Central memory CD8-positive, alpha-beta T cell (primary cell): ENCODE measurements at regions not wholly inside any gene's neighbourhood (a gene's known extent, or its start where the extent isn't known, plus 50 kb on each side); places are given as distances from the start of the nearest gene placed in this dataset.

Experiments used
- ATAC-seq: fragments of 150-1000 bp; cut with Tn5 transposase; replicated peaks from 2 replicates; pipeline ENCODE4 v1.10.0; 2022; ENCODE audit warnings: mild to moderate bottlenecking, moderate FRiP score, moderate number of reproducible peaks; ENCODE audit not compliant: poor library complexity, severe bottlenecking; ENCODE audit errors: extremely low read depth
- DNase-seq, 2 donors: peaks; one replicate each; pipeline ENCODE4 v3.0.0; 2021; ENCODE audit warnings: low spot score in 2 of 2
- H3K27ac Mint-ChIP-seq: one replicate; pipeline ENCODE4 v1.8.0; 2022; ENCODE audit warnings: low read depth, mild to moderate bottlenecking, moderate library complexity, mixed read lengths
- H3K27me3 Mint-ChIP-seq: one replicate; pipeline ENCODE4 v1.8.0; 2022; ENCODE audit warnings: mixed read lengths
- H3K36me3 Mint-ChIP-seq: one replicate; pipeline ENCODE4 v1.8.0; 2022; ENCODE audit warnings: mild to moderate bottlenecking, moderate library complexity, mixed read lengths; ENCODE audit not compliant: insufficient read depth
- H3K4me1 Mint-ChIP-seq: one replicate; pipeline ENCODE4 v1.8.0; 2022; ENCODE audit warnings: mixed read lengths
- H3K4me3 Mint-ChIP-seq: one replicate; pipeline ENCODE4 v1.8.0; 2022; ENCODE audit warnings: mild to moderate bottlenecking, moderate library complexity, mixed read lengths
- H3K9me3 Mint-ChIP-seq: one replicate; pipeline ENCODE4 v1.8.0; 2022; ENCODE audit warnings: mixed read lengths

DNA sequence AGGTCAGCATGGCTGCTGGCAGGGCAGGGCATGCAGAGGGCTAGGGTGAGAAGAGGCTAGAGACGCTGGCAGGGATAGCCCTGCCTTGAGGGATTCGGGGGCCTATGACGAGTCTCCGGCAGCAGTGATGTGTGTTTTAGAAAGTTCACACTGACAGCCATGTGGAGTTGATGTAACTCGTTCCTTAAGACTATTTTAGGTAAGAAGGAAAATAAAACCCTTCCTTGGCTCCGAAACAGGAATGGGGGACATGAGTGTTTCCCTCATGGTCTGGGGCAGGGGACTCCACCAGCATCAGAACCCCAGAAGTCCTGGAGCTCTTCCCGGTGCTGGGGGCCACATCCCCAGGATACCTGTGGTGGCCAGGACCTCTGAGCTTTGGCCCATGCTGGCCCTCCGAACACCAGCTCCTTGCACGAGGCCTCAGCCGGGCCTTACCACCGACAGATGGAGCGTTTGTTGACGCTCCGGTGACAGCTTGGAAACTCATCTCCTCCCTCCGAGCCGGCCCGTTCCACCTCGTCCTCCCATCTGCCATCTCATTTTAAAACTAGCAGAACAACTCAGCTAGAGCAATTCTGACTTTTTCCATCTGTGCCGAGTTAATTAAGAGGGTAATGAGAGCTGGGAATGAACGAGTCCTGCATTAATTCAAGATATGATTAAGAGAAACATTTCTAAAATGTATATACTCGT, 337.7 kb downstream of the CDK5RAP2 start:
- no peak overlapping the region for H3K4me3 Mint-ChIP-seq
- H3K4me1 Mint-ChIP-seq = no peaks in the 10 kb centered on the region
- no peak for ATAC-seq
- H3K9me3 Mint-ChIP-seq = peaks cover 9% of the 10 kb centered on the region
- no peak for DNase-seq
- H3K36me3 Mint-ChIP-seq = peaks cover 1% of the 10 kb centered on the region
- H3K27ac Mint-ChIP-seq = no peak overlapping the region
- peaks cover 9% of the 10 kb centered on the region for H3K27me3 Mint-ChIP-seq

GRCh38 chr9:120236596-120236995, 343.4 kb downstream of the CDK5RAP2 start:
- no peak for DNase-seq
- Mint-ChIP-seq H3K27ac (no peak overlapping the region), H3K4me3 (no peak overlapping the region), H3K36me3 (no peaks in the 10 kb centered on the region), H3K4me1 (no peaks in the 10 kb centered on the region), H3K9me3 (peaks cover 9% of the 10 kb centered on the region), H3K27me3 (peaks cover 11% of the 10 kb centered on the region)
- ATAC-seq = no peak

GRCh38 chr9:120235081-120235480, 344.9 kb downstream of the CDK5RAP2 start:
- Mint-ChIP-seq H3K36me3 (no peaks in the 10 kb centered on the region), H3K27me3 (peaks cover 8% of the 10 kb centered on the region), H3K4me3 (no peak overlapping the region), H3K27ac (no peak overlapping the region), H3K9me3 (peaks cover 9% of the 10 kb centered on the region), H3K4me1 (no peaks in the 10 kb centered on the region)
- DNase-seq = no peak
- ATAC-seq = no peak

DNA sequence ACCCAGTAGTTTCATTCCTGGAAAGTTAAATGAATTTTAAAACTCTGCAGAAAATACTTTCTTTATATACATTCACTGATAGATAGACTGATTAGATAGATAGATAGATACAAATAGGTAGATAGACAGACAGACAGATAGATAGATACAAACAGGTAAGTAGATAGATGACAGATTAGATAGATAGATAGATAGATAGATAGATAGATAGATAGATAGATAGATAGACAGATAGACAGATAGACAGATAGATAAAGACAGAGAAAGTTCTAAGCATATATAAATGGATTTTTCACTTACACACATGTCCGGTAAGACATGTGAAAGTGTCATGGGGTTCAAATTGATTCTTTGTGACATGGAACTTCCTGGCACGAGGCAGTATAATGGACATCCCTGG, 349.7 kb downstream of the CDK5RAP2 start:
- Mint-ChIP-seq H3K4me3 (no peak overlapping the region), H3K36me3 (no peaks in the 10 kb centered on the region), H3K27me3 (peaks cover under 1% of the 10 kb centered on the region), H3K4me1 (no peaks in the 10 kb centered on the region), H3K9me3 (peaks cover 8% of the 10 kb centered on the region), H3K27ac (no peak overlapping the region)
- DNase-seq (no peak), ATAC-seq (no peak)

GRCh38 chr9:120221844-120222243, 358.1 kb downstream of the CDK5RAP2 start:
- no peak for DNase-seq
- Mint-ChIP-seq H3K27ac (no peak overlapping the region), H3K36me3 (no peaks in the 10 kb centered on the region), H3K27me3 (peaks cover 13% of the 10 kb centered on the region), H3K4me1 (no peaks in the 10 kb centered on the region), H3K9me3 (no peaks in the 10 kb centered on the region), H3K4me3 (no peak overlapping the region)
- ATAC-seq = no peak

GRCh38 chr9:120214332-120214731, 365.6 kb downstream of the CDK5RAP2 start:
- Mint-ChIP-seq H3K27me3 (peaks cover 24% of the 10 kb centered on the region), H3K4me1 (no peaks in the 10 kb centered on the region), H3K27ac (no peak overlapping the region), H3K36me3 (no peaks in the 10 kb centered on the region), H3K9me3 (peaks cover 8% of the 10 kb centered on the region), H3K4me3 (no peak overlapping the region)
- ATAC-seq = no peak
- no peak for DNase-seq

GRCh38 chr9:120212853-120213200, 367.1 kb downstream of the CDK5RAP2 start:
- H3K4me1 Mint-ChIP-seq = no peaks in the 10 kb centered on the region
- no peaks in the 10 kb centered on the region for H3K36me3 Mint-ChIP-seq
- no peak overlapping the region for H3K4me3 Mint-ChIP-seq
- peaks cover 16% of the 10 kb centered on the region for H3K27me3 Mint-ChIP-seq
- ATAC-seq = no peak
- H3K27ac Mint-ChIP-seq = no peak overlapping the region
- H3K9me3 Mint-ChIP-seq = peaks cover 8% of the 10 kb centered on the region
- DNase-seq = no peak

GRCh38 chr9:120212153-120212852, 367.7 kb downstream of the CDK5RAP2 start:
- no peak for ATAC-seq
- no peaks in the 10 kb centered on the region for H3K4me1 Mint-ChIP-seq
- DNase-seq = no peak
- peaks cover 11% of the 10 kb centered on the region for H3K27me3 Mint-ChIP-seq
- no peaks in the 10 kb centered on the region for H3K36me3 Mint-ChIP-seq
- H3K27ac Mint-ChIP-seq = no peak overlapping the region
- H3K9me3 Mint-ChIP-seq = peaks cover 8% of the 10 kb centered on the region
- H3K4me3 Mint-ChIP-seq = no peak overlapping the region

- peaks cover 8% of the 10 kb centered on the region for H3K9me3 Mint-ChIP-seq
- no peak overlapping the region for H3K27ac Mint-ChIP-seq
- peaks cover 11% of the 10 kb centered on the region for H3K27me3 Mint-ChIP-seq
- no peak for DNase-seq
- no peaks in the 10 kb centered on the region for H3K4me1 Mint-ChIP-seq
- ATAC-seq = no peak
- H3K4me3 Mint-ChIP-seq = no peak overlapping the region
- no peaks in the 10 kb centered on the region for H3K36me3 Mint-ChIP-seq
These were observed 369.7 kb downstream of the CDK5RAP2 start for GRCh38 chr9:120210274-120210673.

DNA sequence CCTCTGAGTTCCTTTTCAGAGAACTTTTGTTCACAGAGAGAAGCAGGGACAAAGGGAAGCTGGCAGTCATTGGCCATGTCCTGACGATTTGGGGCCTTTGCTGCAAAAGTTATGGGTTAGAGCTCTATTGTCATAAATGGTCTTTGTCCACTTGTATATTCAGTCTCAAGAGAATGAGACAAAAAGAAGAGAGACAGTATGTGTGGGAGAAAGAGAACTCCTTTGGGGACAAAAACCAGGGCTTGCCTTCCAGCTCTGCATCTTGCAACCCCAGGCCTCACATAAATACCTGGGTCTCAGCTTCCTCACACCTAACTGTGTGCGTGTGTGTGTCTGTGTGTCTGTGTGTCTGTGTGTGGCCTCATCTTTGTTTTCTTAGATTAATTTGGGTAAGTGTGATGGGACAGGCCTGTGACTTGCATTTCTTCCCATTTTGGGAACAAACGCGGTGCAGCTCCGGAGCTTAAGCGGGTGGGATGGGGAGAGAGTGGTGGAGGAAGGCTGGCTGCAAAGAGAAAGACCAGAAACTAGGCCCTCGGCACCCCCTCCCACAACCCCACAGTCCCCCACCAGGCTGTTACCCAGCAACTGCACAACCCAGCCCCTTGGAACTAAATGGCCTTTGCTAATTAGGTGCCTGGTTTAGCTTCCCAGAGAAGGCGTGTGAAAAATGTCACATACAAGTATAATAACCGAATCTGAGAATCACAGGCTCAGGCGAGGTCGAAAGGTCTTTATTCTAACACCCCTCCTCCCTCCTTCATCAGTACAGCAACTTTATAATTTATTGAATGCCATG, 376.9 kb downstream of the CDK5RAP2 start:
- DNase-seq (no peak), ATAC-seq (no peak)
- Mint-ChIP-seq H3K9me3 (no peaks in the 10 kb centered on the region), H3K4me1 (no peaks in the 10 kb centered on the region), H3K4me3 (no peak overlapping the region), H3K27me3 (peaks cover 6% of the 10 kb centered on the region), H3K36me3 (no peaks in the 10 kb centered on the region), H3K27ac (no peak overlapping the region)

- H3K4me1 Mint-ChIP-seq = no peaks in the 10 kb centered on the region
- no peak for DNase-seq
- H3K4me3 Mint-ChIP-seq = no peak overlapping the region
- no peak for ATAC-seq
- no peaks in the 10 kb centered on the region for H3K36me3 Mint-ChIP-seq
- no peaks in the 10 kb centered on the region for H3K9me3 Mint-ChIP-seq
- peaks cover 20% of the 10 kb centered on the region for H3K27me3 Mint-ChIP-seq
- H3K27ac Mint-ChIP-seq = no peak overlapping the region
These were observed 381.9 kb downstream of the CDK5RAP2 start for GRCh38 chr9:120198027-120198426.

DNA sequence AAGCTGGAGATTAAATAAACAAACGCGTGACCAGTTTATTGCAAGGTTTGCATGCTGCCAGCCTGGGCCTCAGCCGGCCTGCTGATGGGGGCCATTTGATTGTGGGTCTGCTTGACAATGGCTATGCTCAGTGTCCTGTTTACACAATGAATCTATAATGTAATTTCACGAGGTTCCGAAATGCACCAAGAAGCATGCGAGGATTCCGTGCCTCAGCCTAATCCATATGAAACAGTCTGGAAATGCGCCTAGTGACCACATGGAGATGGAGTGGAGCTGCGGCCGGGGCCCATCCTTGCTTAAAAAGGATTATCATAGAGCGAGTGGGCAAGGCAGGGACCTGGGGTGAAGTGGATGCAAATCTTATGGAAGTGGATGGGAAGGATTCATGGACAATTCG, 382.4 kb downstream of the CDK5RAP2 start:
- no peaks in the 10 kb centered on the region for H3K36me3 Mint-ChIP-seq
- H3K4me3 Mint-ChIP-seq = no peak overlapping the region
- DNase-seq (no peak), ATAC-seq (no peak)
- H3K9me3 Mint-ChIP-seq = no peaks in the 10 kb centered on the region
- no peaks in the 10 kb centered on the region for H3K4me1 Mint-ChIP-seq
- H3K27me3 Mint-ChIP-seq = peaks cover 20% of the 10 kb centered on the region
- no peak overlapping the region for H3K27ac Mint-ChIP-seq

GRCh38 chr9:120191141-120191540, 388.8 kb downstream of the CDK5RAP2 start:
- H3K27me3 Mint-ChIP-seq = peaks cover under 1% of the 10 kb centered on the region
- H3K9me3 Mint-ChIP-seq = no peaks in the 10 kb centered on the region
- no peak overlapping the region for H3K27ac Mint-ChIP-seq
- no peaks in the 10 kb centered on the region for H3K36me3 Mint-ChIP-seq
- no peaks in the 10 kb centered on the region for H3K4me1 Mint-ChIP-seq
- DNase-seq (no peak), ATAC-seq (no peak)
- no peak overlapping the region for H3K4me3 Mint-ChIP-seq
